ENCODE measurements at regions not wholly inside any gene's neighbourhood (a gene's known extent, or its start where the extent isn't known, plus 50 kb on each side); places are given as distances from the start of the nearest gene placed in this dataset.

DNA sequence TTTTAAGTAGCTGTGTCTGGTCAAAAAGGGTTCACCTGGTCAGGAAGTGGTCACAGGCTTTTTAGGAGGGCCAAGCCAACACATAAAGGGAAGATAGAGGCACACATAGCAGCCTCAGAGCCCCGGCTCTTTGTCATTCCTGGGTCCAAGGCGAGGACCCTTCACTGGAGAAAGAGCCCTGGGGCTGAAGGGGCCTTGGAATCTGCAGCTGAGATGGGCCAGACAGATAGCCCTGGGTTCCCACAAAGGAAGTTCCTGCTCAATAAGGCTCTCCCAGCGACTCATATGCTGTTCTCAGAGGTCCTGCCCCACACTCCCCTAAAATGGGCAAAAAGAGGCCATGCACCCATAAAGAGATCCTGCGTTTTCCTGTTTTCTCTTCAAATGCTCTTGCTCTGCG, 77.7 kb downstream of the LINC01488 start:
- no peak for TF ChIP-seq FOXK2 (IDR thresholded peaks at IDR 0.05)
- TF ChIP-seq MYC (IDR thresholded peaks at IDR 0.05; ENCODE audit: insufficient read depth, insufficient read length, insufficient replicate concordance, low read length, severe bottlenecking): no peak
